ENCODE measurements at regions not wholly inside any gene's neighbourhood (a gene's known extent, or its start where the extent isn't known, plus 50 kb on each side); places are given as distances from the start of the nearest gene placed in this dataset.

- TF ChIP-seq TARDBP (IDR thresholded peaks at IDR 0.05) (no peak), L3MBTL2 (conservative IDR thresholded peaks at IDR 0.05) (no peak), ELF4 (IDR thresholded peaks at IDR 0.05) (no peak), SUZ12 (IDR thresholded peaks at IDR 0.05) (no peak), SP1 (IDR thresholded peaks at IDR 0.05) (no peak), BHLHE40 (IDR thresholded peaks at IDR 0.05; ENCODE audit: borderline replicate concordance) (no peak), NFRKB (IDR thresholded peaks at IDR 0.05) (no peak), FOXK2 (IDR thresholded peaks at IDR 0.05) (no peak), FOXM1 (IDR thresholded peaks at IDR 0.05; ENCODE audit: borderline replicate concordance) (no peak), CTBP1 (IDR thresholded peaks at IDR 0.05; ENCODE audit: borderline replicate concordance) (no peak), ARNT (IDR thresholded peaks at IDR 0.05) (no peak), PKNOX1 (IDR thresholded peaks at IDR 0.05) (no peak), LEF1 (IDR thresholded peaks at IDR 0.05; ENCODE audit: borderline replicate concordance) (no peak), FOXA1 (IDR thresholded peaks at IDR 0.05) (no peak)
- CTCF ChIA-PET, result interaction anchor here (1.6 kb wide), 1 partner anchor 390 kb away, joined by 3 read pairs; no protein-coding TSS in a partner anchor
- POLR2A ChIA-PET, result interaction anchor here (0.9 kb wide), 1 partner anchor 87 kb away, joined by 3 read pairs; no protein-coding TSS in a partner anchor
- DNase-seq (ENCODE audit: extremely low spot score), result no peak
These were observed 274.3 kb upstream of the TRPC7 start for GRCh38 chr5:136639616-136640015.

- ChIA-PET CTCF (no interaction called here), POLR2A (no interaction called here)
- no peak for TF ChIP-seq BHLHE40 (IDR thresholded peaks at IDR 0.05; ENCODE audit: borderline replicate concordance)
- TF ChIP-seq FOXM1 (IDR thresholded peaks at IDR 0.05; ENCODE audit: borderline replicate concordance), result no peak
- no peak for TF ChIP-seq FOXK2 (IDR thresholded peaks at IDR 0.05)
- TF ChIP-seq FOXA1 (IDR thresholded peaks at IDR 0.05), result no peak
- DNase-seq (ENCODE audit: extremely low spot score), result no peak
These were observed 272.7 kb upstream of the TRPC7 start for GRCh38 chr5:136638084-136638483.

- CTCF ChIA-PET, result no interaction called here
- DNase-seq (ENCODE audit: extremely low spot score), result no peak
- no peak for TF ChIP-seq CTBP1 (IDR thresholded peaks at IDR 0.05; ENCODE audit: borderline replicate concordance)
- no peak for TF ChIP-seq BHLHE40 (IDR thresholded peaks at IDR 0.05; ENCODE audit: borderline replicate concordance)
- no peak for TF ChIP-seq LEF1 (IDR thresholded peaks at IDR 0.05; ENCODE audit: borderline replicate concordance)
- no peak for TF ChIP-seq ELF4 (IDR thresholded peaks at IDR 0.05)
- no peak for TF ChIP-seq FOXM1 (IDR thresholded peaks at IDR 0.05; ENCODE audit: borderline replicate concordance)
- TF ChIP-seq FOXK2 (IDR thresholded peaks at IDR 0.05), result no peak
- no peak for TF ChIP-seq SP1 (IDR thresholded peaks at IDR 0.05)
- no peak for TF ChIP-seq L3MBTL2 (conservative IDR thresholded peaks at IDR 0.05)
- no peak for TF ChIP-seq ZNF384 (IDR thresholded peaks at IDR 0.05)
- no peak for TF ChIP-seq NFRKB (IDR thresholded peaks at IDR 0.05)
- TF ChIP-seq SUZ12 (IDR thresholded peaks at IDR 0.05), result no peak
- TF ChIP-seq FOXA1 (IDR thresholded peaks at IDR 0.05), result no peak
- no peak for TF ChIP-seq HDGF (IDR thresholded peaks at IDR 0.05; ENCODE audit: borderline replicate concordance)
- no peak for TF ChIP-seq PKNOX1 (IDR thresholded peaks at IDR 0.05)
- POLR2A ChIA-PET, result no interaction called here
These were observed 270.7 kb upstream of the TRPC7 start for GRCh38 chr5:136636001-136636400.

- CTCF ChIA-PET, result no interaction called here
- no peak for DNase-seq (ENCODE audit: extremely low spot score)
- POLR2A ChIA-PET, result no interaction called here
These were observed 265.8 kb upstream of the TRPC7 start for GRCh38 chr5:136631186-136631585.

GRCh38 chr5:136629125-136629792 lies 263.9 kb upstream of the TRPC7 start:
- TF ChIP-seq ARNT (IDR thresholded peaks at IDR 0.05) (no peak), LEF1 (IDR thresholded peaks at IDR 0.05; ENCODE audit: borderline replicate concordance) (no peak), ZNF384 (IDR thresholded peaks at IDR 0.05) (no peak), SUZ12 (IDR thresholded peaks at IDR 0.05) (no peak), PKNOX1 (IDR thresholded peaks at IDR 0.05) (no peak), SP1 (IDR thresholded peaks at IDR 0.05) (no peak), BHLHE40 (IDR thresholded peaks at IDR 0.05; ENCODE audit: borderline replicate concordance) (no peak), NFRKB (IDR thresholded peaks at IDR 0.05) (no peak), FOXM1 (IDR thresholded peaks at IDR 0.05; ENCODE audit: borderline replicate concordance) (no peak), HDGF (IDR thresholded peaks at IDR 0.05; ENCODE audit: borderline replicate concordance) (no peak)
- CTCF ChIA-PET, result no interaction called here
- DNase-seq (ENCODE audit: extremely low spot score), result no peak
- POLR2A ChIA-PET, result no interaction called here

More at GRCh38 chr5:136631186-136631585, 265.8 kb upstream of the TRPC7 start:
- no peak for TF ChIP-seq PKNOX1 (IDR thresholded peaks at IDR 0.05)
- TF ChIP-seq LEF1 (IDR thresholded peaks at IDR 0.05; ENCODE audit: borderline replicate concordance), result no peak
- TF ChIP-seq ZNF384 (IDR thresholded peaks at IDR 0.05), result no peak
- no peak for TF ChIP-seq SP1 (IDR thresholded peaks at IDR 0.05)
- no peak for TF ChIP-seq FOXK2 (IDR thresholded peaks at IDR 0.05)
- no peak for TF ChIP-seq NFRKB (IDR thresholded peaks at IDR 0.05)
- no peak for TF ChIP-seq HDGF (IDR thresholded peaks at IDR 0.05; ENCODE audit: borderline replicate concordance)
- no peak for TF ChIP-seq FOXM1 (IDR thresholded peaks at IDR 0.05; ENCODE audit: borderline replicate concordance)
- TF ChIP-seq FOXA1 (IDR thresholded peaks at IDR 0.05), result no peak
- no peak for TF ChIP-seq L3MBTL2 (conservative IDR thresholded peaks at IDR 0.05)
- TF ChIP-seq BHLHE40 (IDR thresholded peaks at IDR 0.05; ENCODE audit: borderline replicate concordance), result no peak
- TF ChIP-seq ELF4 (IDR thresholded peaks at IDR 0.05), result no peak
- TF ChIP-seq CTBP1 (IDR thresholded peaks at IDR 0.05; ENCODE audit: borderline replicate concordance), result no peak
